NCI-H446 treated with DMSO at 0.1 percent for 48 hours (cell line): ENCODE measurements at regions not wholly inside any gene's neighbourhood (a gene's known extent, or its start where the extent isn't known, plus 50 kb on each side); places are given as distances from the start of the nearest gene placed in this dataset.

Experiments used
- DNase-seq: peaks from one replicate; lab custom pipeline; 2025; lab: John Stamatoyannopoulos, UW

DNA sequence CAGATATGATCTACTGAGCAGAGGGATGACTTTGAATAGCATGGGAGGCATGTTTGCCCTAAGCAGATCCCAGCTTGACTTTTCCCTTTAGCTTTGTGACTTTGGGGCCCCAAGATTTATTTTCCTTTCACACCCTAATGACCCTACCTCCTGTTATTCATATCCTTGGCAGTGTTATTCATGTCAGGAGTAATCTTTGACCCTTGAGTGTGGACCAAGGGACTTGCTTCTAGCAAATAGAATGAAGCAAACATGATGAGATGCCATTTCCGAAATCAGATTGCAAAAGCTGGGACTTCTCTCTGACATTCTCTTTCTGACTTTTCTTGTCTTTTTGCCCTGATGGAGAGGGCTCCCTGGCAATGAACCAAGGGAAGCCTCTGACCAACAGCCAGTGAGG is 415.4 kb upstream of the PROK2 start:
- DNase-seq, result no peak

DNA sequence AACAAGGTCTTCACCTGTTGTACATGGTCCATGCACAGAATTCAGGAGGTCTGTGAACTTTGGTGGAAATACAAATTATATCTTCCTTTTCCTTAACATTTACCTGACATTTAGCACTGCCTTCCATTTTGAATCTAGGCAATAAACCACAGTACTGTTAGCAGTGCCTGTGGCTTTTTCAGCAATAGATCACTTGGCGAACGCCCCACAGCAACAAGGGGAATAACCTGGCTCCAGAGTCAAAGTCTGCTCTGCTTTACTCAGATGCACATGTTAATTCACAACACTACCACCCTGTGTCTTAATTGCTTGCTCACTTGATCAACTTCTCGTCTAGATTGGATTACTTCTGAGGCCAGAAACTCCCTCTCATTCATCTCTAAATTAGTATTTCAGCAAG is 414.6 kb upstream of the PROK2 start:
- no peak for DNase-seq

DNA sequence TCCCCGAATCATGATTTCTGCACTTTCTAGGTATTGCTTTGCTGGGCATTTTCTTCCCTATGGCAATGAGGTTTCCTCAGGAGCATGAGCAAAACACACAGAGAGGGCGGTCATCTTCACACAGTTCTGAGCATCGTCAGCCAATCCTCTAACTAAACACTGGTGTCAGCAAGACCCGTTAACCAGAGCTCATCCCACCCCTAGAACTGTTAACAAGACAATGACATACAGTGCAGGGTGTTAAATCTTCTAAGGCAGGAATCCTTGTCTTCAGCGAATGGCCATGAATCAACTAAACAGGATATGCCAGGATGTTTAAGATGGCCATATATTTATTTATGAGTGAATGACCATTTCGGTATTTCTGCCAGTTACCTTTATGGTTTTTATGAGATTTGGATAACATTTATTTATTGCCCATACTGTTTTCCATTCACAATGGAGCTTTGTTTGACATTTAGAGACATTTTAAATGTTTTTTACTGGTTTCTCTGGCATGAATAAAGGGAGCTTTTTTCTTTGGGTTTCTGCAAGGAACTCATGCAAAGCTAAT is 411.5 kb upstream of the PROK2 start:
- DNase-seq, result no peak

DNA sequence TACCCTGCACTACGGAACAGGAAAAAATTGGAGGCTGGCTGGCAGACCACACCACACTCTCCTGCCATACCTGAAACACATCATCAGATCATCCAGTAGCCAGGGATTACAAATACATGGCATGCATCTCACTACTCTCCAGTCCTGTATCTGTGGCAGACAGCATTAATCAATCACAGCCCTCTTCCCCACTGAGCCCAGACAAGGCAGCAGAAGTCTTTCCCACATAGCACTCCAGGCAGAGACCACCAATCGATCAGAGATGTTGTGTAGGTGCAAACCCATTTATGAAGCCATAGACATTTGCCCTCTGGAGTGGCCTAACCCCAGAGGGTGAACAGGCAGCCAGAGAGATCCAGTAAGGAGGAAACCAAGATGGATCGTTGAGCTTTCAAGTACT is 410.9 kb upstream of the PROK2 start:
- no peak for DNase-seq

DNA sequence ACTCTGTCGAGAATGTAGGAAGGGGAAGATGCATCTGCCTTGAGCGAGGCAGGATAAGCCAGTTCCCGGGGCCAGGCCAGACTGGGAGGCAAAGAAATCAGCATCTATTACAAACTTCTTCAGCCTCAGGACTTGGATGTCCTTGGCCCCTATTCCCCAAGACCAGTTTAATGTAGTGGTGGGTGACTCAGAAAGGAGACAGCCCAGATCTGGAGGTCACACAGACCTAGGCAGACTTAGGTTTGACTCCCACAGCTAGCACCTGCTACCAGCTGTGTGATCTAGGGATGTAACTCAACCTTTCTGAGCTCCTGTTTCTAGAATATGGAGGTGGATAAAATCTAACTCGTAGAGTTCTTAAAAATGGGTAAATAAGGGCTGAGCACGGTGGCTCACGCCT is 409.5 kb upstream of the PROK2 start:
- DNase-seq, result no peak

DNA sequence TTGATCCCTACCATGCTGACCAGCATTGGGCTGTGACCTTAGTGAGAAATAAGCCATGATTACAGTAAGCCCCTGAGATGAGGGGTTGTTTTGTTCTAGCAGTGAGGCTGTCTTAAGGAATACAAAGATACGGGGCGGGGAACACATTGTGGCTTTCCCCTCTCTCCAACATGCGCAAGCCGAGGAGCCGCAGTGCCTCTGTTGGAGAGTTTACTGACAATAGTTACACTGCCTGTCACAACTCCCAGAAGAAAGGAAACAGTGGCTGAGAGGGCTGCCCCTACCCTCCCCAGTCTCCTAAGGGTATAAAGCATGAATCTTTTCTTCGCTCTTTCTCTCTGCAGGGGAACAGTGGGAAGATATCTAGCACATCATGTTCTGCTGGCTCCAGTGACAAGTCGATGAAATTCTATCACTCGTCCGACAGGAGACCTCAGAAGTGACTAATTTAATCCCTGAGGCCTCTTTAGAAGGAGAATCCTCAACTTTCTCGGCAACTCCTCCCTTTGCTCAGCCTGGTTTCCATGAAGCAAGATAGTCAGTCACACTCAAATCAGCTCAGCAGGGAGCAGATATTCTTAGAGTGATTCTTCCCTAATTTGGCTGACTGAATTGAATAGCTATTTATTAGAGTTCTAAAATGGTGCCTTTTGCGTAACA is 409.0 kb upstream of the PROK2 start:
- no peak for DNase-seq

DNA sequence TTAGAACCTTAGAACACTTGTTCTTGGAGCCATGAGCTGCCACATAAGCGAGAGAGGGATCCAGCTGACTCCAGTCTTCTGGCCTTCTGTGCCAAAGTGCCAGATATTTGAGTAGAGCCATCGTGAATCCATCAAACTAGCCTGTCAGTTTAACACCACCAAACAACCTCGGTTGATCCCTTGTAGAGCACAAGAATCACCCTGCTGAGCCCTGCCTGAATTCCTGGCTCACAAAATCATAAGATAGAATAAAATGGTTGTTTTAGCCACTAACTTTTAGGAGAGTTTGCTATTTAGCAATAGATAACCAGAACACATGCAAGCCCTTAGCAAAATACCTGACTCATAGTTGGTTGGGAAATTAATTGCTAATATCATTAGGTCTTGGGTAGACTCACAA is 407.6 kb upstream of the PROK2 start:
- DNase-seq, result no peak

DNA sequence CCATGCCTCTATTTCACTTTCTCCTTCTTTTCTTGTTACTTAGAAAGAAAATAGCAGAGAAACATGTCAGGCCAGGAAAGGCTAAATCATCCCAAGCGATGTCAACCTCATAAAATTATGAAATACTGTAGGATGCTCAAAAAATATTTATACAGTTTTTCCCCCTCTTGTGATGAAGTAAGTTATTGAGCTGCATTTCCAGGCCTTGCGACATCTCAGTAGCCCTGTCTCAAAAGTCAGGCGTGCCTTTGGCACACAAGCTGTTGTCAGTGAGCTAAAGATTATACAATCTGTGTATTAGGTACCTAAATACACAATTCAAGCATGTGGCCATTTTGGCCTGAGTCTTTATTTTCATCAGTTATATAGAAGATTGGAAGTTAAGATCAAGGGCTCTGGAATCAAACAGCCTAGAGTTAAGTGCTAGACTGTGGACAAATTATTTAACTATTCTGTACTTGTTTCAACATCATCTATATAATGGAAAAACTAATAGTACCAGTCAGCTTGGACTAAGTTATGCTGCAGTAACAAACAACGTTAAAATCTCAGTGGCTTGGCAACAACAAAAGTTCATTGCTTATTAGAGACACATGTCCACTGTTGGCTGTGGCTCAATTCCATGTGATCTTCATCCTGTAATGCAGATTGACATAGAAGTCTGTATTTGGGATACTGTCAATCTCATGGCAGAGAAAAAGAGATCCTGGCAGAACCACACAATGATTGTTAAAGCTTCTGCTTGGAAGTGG is 406.4 kb upstream of the PROK2 start:
- no peak for DNase-seq

DNA sequence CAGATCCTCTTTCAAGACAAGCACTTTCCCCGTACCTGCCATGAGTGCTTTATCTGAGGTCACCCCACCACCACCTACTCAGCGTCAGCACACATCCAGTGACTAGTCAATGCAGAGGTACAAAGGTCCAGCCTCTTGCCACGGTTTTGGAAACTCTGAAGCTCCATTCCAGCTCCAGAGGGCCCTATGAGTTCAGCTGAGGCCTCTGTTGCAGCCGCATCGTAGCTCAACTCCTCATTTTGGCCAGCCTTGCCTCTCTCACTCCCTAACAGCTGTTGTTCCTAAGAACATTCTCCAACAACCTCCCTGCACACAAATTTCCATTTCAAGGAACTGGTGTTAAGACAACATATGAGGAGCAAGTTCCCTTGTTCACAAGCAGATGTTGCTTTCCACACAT is 405.1 kb upstream of the PROK2 start:
- no peak for DNase-seq

DNA sequence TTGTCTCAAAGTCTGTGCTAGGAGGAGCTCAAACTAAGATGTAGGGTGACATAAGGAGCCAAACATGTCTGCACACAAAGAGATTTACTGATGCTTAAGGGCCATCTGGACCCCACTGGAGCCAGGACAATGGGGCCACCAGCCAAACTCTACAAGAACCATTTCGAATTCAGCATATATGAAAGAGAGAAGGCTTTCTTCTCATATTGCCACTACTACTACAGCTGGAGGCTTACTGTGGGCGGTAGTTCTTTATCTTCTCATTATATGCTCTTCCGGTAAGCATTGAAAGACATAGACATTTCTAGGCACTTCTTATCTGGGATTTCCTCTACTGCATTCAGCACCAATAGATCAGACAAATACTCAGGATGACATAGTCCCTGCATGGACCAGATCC is 404.4 kb upstream of the PROK2 start:
- DNase-seq, result no peak

DNA sequence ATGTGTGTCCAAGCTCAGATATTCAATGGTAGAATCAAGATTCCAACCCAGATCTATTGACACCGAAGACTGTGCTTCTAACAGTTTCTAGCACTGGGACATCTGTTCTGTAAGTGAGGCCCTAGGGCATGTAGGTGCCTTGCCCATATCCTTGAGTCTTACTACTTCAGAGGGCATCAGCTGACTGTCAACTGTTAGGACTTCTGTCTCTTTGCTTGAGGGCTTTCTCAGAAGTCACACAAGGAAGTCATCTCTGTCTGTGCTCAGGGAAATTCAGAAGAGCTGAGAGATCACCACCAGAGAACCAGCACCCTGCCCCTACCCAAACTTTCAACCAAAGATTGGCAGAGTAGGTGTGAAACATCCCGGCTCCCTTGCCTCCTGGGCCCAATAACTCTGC is 403.6 kb upstream of the PROK2 start:
- no peak for DNase-seq

DNA sequence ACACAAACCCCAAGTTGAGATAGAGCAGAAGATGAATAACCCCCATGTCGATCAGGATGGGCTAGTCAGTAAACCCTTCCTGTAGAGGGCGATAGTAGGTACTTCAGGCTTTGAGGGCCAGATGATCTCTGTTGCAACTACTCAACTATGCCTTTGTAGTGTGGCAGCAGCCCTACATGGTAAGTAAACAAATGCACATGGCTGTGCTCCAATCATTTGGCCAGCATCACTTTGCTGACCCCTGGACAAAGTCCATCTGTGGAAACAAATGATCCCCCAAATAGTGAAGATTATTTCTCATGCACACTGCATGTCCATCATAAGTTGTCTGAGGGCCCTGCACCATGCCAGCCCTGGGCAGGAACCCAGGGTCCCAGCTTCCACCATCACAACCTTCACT is 402.2 kb upstream of the PROK2 start:
- DNase-seq, result no peak

DNA sequence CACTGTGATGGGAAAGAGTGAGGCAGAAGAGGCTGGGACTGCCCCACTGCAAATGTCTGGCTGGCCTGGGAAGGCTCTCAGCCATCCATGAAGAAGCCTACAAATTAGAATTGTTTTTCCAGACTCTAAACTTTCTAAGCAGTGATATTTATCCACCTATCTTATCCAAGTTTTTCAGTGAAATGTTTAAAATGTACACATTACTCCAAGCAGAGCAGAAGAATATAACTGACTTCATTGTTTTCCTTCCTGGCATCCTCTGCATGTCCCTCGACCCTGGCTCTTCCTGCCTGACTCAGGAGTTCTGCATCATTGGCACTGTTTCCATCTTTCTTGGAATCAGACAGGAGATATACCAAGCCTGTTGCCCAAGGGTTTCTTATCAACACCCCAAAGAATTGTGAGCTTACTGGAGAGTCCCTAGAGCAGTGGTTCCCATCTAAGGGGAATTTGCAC is 401.5 kb upstream of the PROK2 start:
- no peak for DNase-seq

DNA sequence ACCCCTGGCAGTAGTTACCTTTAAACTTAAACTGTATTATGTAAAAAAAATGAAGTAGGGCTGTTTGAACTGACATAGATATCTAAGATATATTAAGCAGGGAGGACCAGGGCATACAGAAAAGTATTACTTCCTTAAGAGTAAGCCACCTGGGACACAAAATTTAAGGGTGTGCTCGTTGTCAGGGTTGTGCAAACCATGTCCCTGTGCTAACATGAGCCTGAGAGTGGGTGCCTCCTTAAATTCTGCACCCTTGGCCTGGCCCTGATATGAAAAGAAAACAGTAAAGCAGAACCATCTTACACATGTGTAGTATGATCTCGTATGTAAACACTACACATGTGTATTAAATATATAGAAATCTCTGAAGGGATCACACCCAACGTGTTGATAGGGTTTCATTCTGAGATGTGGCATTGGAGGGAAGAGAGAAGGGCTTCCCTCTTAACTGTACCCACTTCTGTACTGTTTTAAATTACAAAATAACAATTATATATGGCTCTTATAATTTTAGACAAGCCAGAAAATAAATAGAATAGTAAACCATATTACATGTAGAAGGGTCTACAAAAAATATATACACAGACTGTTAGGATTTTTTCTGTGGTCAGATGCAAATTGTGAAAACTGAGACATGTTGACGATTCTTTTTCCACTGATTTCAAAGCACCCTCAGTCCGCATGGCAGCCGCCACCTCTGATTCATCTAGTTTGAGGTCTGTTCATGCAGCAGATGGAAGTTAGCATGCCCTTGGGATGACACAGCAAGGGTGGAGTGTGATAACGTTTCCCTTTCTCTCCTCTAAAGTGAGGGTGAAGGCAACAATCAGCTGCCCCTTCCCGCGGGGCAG is 400.8 kb upstream of the PROK2 start:
- DNase-seq, result no peak

DNA sequence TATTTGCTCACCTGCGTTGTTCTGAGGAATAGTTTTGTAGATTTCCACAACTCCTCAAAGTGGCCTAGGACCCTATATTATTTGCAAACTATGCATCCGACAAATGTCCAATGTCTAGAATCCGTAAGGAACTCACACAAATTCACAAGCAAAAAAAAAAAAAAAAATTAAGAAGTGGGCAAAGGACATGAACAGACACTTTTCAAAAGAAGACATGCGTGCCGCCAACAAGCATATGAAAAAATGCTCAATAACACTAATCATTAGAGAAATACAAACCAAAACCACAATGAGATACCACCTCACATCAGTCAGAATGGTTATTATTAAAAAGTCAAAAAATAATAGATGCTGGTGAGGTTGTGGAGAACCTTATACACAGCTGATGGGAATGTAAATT is 398.5 kb upstream of the PROK2 start:
- DNase-seq, result no peak

DNA sequence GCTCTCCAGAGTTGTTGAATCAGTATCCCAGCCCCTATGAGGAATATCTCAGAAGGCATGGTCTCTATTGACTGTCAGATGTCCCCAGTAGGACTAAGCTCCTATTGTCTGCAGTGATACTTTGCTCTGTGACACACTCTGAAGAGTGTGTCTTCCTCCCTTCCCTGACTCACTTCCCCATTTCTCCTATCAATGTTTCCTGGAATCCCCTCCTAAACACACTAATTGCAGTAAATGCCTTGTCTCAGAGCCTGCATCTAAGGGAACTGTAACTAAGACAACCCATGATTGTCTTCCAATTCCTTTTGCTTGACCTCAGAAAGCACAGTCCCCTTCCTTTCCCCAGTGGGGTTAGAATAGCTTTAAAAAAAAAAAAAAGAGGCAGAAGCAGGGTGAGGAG is 397.3 kb upstream of the PROK2 start:
- no peak for DNase-seq

DNA sequence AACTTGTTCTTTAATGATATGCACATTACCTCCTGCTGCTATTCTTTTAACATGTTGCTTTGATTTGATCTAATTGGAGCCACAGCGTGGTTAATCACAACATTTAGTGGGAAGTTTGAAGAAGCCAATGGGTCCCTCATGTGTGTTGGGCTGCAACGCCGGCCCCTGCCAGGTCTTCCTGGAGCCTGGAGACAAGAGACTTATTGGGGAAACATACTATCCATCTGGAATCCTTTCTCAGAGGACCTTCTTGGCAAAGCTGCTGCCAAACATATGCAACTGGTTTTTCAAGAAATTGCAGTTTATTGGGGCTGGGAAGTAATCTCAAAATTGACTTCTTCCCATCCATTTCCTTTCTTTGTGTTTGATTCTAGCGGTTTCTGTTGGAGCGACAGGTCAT is 396.3 kb upstream of the PROK2 start:
- no peak for DNase-seq

DNA sequence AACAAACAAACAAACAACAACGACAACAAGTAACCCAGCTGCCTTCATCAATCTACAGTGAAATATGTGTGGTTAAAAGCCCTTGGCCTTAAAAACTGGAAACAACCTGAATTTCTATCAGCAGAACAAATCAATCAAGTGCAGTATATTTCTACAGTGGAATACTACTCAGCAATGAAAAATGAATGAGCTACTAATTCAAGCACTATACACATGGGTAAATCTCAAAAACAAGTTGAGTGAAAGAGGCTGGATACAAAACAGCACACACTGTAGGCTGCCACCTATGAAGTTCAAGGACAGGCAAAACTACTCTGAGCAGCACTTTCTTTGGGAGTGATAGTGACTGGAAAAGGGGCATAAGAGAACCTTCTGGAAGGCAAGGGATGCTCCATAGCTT is 395.5 kb upstream of the PROK2 start:
- DNase-seq, result no peak

DNA sequence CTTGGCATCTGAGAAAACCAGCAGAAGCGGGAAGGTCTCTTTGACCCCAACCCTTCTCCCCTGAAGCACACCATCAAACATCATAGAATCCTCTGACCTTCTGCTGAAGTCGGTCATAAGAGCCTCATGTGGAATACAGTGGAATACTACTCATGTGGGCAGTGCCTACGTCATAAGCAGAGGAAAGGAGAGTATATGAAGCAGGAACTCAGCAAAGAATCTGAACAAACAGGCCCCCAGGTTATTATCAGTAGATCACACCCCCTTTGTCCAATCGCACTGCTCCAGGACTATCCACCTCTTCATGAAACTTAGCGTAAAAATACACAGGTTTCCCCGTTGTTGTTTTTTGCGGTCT is 394.1 kb upstream of the PROK2 start:
- no peak for DNase-seq

DNA sequence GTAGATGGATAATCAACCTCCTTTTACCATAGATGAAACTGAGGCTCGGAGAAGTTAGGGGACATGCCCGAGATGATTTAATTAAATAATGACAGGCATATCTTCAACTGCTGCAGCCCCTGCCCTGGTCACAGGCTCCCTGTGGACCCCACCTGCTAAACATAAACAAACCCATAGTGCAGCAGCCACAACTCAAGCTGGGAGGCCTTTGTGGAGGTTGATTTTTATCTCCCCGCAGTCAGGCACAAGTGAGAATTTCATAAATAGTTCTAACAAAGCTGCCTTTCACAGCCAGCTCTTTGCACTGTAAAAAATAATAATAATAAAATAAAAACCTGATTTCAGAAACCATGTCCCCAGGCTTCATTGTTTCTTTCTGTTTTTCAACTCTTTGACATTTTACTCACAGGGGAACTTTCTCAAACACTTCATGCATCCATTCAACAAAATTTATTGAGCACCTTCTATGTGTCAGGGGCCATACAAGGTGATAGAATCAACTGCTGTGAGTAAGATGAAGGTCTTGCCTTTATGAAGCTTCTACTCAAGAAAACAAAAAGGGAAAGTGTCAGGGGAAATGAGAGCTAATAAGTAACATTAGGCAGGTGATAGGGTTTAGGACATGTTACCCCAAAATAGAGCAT is 393.6 kb upstream of the PROK2 start:
- no peak for DNase-seq

DNA sequence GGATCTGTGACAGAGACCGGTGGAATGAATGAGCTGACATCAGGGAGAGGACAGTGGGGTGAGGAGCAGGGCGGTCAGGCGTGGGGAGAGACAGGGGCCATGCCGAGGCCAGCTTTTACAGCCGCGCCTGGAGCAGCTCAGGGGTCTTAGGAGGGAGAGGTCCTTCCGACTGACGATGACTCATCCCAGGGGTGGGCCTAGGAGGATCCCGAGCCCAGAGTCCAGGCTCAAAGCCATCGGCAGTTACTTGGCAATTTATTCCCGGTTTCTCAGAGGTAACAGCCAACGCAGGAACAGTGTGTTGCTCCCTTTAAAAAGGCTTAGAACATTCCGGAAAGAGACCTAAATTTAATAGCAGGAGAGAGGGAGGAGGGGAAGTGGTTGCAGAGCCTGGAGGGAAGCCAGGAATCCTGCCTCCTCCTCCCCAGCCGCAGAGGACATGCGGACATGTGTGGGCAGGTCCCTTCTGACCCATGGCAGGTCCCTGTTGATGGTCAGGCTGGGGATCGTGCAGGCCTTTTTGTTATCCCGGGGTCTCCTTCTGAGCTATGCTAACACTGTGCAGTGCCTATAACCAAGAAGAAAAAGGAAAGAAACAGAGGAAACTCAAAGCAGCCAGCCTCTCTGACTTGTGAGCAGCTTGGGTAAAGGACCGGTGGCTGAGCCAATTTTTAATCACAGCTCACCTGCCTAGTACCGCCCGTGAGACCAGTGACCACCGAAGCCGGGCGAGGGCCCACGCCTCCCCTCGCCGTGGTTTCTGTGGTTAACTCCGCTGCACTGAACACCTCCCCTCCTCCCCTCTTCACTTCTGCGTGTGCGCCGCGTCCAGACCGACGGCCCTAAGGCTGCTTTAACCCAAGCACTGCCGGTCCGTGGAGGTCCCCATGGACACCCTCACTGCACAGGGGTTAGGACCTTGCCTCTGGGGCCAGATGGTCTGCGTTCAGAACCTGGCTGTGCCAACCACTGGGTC is 392.4 kb upstream of the PROK2 start:
- no peak for DNase-seq
